Ascending aorta (tissue), 2 donors: ENCODE measurements at regions not wholly inside any gene's neighbourhood (a gene's known extent, or its start where the extent isn't known, plus 50 kb on each side); places are given as distances from the start of the nearest gene placed in this dataset.

ENCODE experiments used
- DNase-seq, 2 donors: peaks; one replicate each; pipeline ENCODE4 v3.0.0-alpha.2; 2019; ENCODE audit warnings: low spot score in 2 of 2
- H3K27ac ChIP-seq, 2 donors: fragments of 200-600 bp; sonication (generic); one replicate each; pipeline ENCODE4 v1.5.1; 2016 to 2017; ENCODE audit warnings: mild to moderate bottlenecking in 1 of 2
- H3K27me3 ChIP-seq: fragments of 200-600 bp; sonication (generic); one replicate; pipeline ENCODE4 v1.5.1; 2017
- H3K36me3 ChIP-seq, 2 donors: fragments of 200-600 bp; sonication (generic); one replicate each; pipeline ENCODE4 v1.5.1; 2016
- H3K4me1 ChIP-seq, 2 donors: fragments of 200-600 bp; sonication (generic); one replicate each; pipeline ENCODE4 v1.5.1; 2016 to 2017; ENCODE audit warnings: mild to moderate bottlenecking in 1 of 2
- H3K4me3 ChIP-seq, 2 donors: fragments of 200-600 bp; sonication (generic); one replicate each; pipeline ENCODE4 v1.5.1; 2016 to 2017; ENCODE audit warnings: mild to moderate bottlenecking in 1 of 2
- H3K9me3 ChIP-seq, 2 donors: fragments of 200-600 bp; sonication (generic); one replicate each; pipeline ENCODE4 v1.5.1; 2016
- CTCF ChIP-seq, 3 experiments: fragments of 200-600 bp in 2 of 3; fragments of 450-650 bp in 1 of 3; sonication (generic) in 2 of 3; IDR thresholded peaks; one replicate each; pipeline ENCODE4 v1.5.1; 2016 to 2019; ENCODE audit warnings: antibody characterized with exemption in 3 of 3, mild to moderate bottlenecking in 1 of 3, moderate library complexity in 1 of 3
- intact Hi-C: fragments of 100-400 bp; cut with DNase I; formaldehyde crosslinking; loops from one replicate; pipeline ENCODE4 v1.15.1; 2023

DNA sequence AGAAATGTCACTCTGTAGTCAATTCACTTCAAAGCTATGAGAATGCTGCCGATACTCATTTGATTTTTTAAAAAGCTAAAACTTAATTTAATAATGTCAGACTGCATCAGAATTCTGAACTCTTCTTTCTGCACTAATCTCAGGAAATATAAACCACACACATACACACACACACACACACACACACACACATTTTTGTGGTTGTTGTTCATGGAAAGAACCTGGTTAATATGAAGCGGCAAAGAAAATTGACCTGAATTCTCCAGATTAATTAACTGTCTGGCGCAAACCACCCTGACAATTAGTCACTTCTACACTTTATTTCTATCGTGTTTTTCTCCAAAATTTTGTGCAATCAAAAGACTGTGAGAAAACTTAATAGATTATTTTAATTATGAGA is 740.5 kb downstream of the TLE1 start:
- no peak for TF ChIP-seq CTCF (IDR thresholded peaks at IDR 0.05)
- H3K9me3 ChIP-seq, result no peaks in the 10 kb centered on the region
- intact Hi-C loops, result no loop called here
- H3K36me3 ChIP-seq, result no peaks in the 10 kb centered on the region
- H3K4me1 ChIP-seq, result peaks cover 0 to 12% of the 10 kb centered on the region in 2 donors
- H3K27ac ChIP-seq, result no peak overlapping the region
- no peak overlapping the region for H3K4me3 ChIP-seq
- no peak for DNase-seq
- H3K27me3 ChIP-seq, result no peaks in the 10 kb centered on the region

GRCh38 chr9:80948066-80948465 is 741.3 kb downstream of the TLE1 start:
- Histone ChIP-seq H3K4me1 (peaks cover 0 to 12% of the 10 kb centered on the region in 2 donors), H3K36me3 (no peaks in the 10 kb centered on the region), H3K9me3 (no peaks in the 10 kb centered on the region), H3K4me3 (no peak overlapping the region), H3K27me3 (no peaks in the 10 kb centered on the region), H3K27ac (no peak overlapping the region)
- TF ChIP-seq CTCF (IDR thresholded peaks at IDR 0.05), result no peak
- no peak for DNase-seq
- intact Hi-C loops, result no loop called here

DNA sequence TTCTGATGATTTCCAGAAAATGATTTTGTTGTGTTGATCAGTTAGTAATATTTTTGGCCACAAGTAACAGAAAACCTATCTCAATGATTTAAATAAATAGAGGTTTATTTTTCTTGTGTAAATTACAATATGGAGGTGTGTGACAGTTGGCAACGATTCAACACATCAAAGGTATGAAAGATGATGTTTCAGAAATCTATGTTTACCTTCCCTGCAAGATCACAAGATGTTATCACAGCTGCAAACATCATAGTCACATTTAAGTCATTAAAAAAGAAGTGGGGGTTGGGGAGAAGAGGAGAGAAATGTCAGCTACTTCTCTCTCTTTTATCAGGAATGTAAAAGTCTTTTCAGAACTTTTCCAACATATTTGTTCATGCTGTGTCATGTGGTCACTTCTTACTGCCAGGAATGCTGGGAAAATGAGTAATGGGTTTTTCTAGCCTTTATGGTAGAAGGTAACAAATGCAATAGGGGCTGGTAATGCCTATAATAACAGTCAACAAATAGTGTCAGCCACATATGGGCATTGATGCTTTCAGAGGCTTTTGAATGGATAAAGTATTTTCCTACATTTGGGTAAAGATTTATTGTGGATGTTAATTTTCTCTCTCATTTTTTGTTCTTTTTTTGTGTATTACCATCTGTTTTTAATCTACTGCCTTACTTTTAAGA is 742.7 kb downstream of the TLE1 start:
- DNase-seq, result no peak
- intact Hi-C loops, result no loop called here

DNA sequence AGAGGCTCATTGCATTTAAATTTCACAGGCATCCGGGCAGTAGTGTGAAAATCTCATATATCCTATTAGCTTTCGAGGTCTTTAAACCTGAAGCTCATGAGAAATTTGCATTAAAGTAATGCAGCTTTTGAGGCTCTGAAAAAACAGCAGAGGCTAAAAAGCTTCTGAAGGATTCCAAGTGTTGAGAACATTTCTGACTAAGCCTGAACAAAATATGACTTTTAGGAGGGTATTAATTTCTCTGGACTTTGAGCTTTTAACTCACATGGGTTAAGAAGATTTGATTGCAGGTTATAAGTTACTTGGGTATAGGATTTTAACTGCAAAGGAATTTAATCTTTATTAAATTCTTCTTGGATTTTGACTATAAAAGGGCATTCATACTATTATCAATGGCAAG is 743.9 kb downstream of the TLE1 start:
- H3K4me1 ChIP-seq, result peaks cover 0 to 12% of the 10 kb centered on the region in 2 donors
- H3K9me3 ChIP-seq, result no peaks in the 10 kb centered on the region
- H3K27me3 ChIP-seq, result no peaks in the 10 kb centered on the region
- H3K27ac ChIP-seq, result no peak overlapping the region
- H3K36me3 ChIP-seq, result no peaks in the 10 kb centered on the region
- DNase-seq, result no peak
- no peak for TF ChIP-seq CTCF (IDR thresholded peaks at IDR 0.05)
- intact Hi-C loops, result no loop called here
- no peak overlapping the region for H3K4me3 ChIP-seq

More for the DNA sequence above, 742.7 kb downstream of the TLE1 start:
- Histone ChIP-seq H3K9me3 (no peaks in the 10 kb centered on the region), H3K4me3 (no peak overlapping the region), H3K36me3 (no peaks in the 10 kb centered on the region), H3K27me3 (no peaks in the 10 kb centered on the region), H3K27ac (no peak overlapping the region), H3K4me1 (peaks cover 0 to 12% of the 10 kb centered on the region in 2 donors)
- no peak for TF ChIP-seq CTCF (IDR thresholded peaks at IDR 0.05)

DNA sequence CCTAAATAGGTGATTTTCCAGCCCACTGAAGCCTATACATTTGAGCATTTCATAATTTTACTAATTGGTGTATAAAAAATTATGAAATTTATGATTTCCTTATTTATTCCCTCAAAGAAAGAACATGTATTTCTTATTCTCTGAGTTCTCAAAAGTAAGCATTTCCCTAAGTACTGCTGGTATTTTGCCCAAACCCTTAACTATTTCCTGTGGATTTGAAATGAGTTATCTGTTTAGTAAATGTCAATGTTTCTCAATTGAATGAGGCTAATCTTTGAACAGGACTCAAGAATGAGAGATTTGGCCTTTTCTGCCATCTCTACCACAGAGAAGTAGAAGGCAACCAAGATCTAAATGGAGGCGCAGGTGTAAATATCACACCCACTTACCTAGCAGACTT is 751.7 kb downstream of the TLE1 start:
- no peak overlapping the region for H3K4me3 ChIP-seq
- intact Hi-C loops, result no loop called here
- H3K27me3 ChIP-seq, result no peaks in the 10 kb centered on the region
- H3K27ac ChIP-seq, result no peak overlapping the region
- DNase-seq, result no peak
- H3K4me1 ChIP-seq, result no peaks in the 10 kb centered on the region
- no peaks in the 10 kb centered on the region for H3K36me3 ChIP-seq
- TF ChIP-seq CTCF (IDR thresholded peaks at IDR 0.05), result no peak
- H3K9me3 ChIP-seq, result no peaks in the 10 kb centered on the region

DNA sequence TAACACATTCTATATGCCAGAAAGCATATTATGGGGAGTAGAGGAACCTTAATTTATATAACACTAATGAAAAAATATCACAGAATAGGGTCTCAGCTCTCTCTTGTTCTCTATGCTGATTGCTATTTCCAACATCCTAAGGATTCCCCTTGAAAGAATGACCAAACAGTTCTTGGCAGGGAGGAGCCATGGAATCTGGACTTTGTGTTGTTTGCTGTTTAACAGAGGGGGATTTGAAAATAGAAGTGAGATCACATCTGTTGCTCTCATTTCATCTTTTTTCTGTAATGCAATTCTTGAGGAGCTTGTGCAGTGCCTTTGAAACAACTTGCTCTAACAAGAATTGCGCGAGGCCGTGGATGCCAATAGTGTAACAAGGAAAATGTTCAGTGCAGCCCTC is 755.3 kb downstream of the TLE1 start:
- intact Hi-C loops, result no loop called here
- Histone ChIP-seq H3K27me3 (no peaks in the 10 kb centered on the region), H3K4me1 (no peaks in the 10 kb centered on the region), H3K27ac (no peak overlapping the region), H3K36me3 (no peaks in the 10 kb centered on the region), H3K4me3 (no peak overlapping the region), H3K9me3 (no peaks in the 10 kb centered on the region)
- DNase-seq, result no peak
- TF ChIP-seq CTCF (IDR thresholded peaks at IDR 0.05), result no peak
